Keratinocyte (primary cell): ENCODE measurements at regions not wholly inside any gene's neighbourhood (a gene's known extent, or its start where the extent isn't known, plus 50 kb on each side); places are given as distances from the start of the nearest gene placed in this dataset.

Experiments
- DNase-seq: peaks from one replicate; pipeline ENCODE4 v3.0.0-alpha.2; 2011; ENCODE audit warnings: low read depth, missing footprints, low spot score
- FAIRE-seq: peaks from 2 replicates; lab custom pipeline; 2011; peaks lifted over from hg19 to GRCh38; lab: Jason Lieb, UNC
- H2AFZ ChIP-seq: 2 replicates; pipeline ENCODE4 v1.6.0; 2012; ENCODE audit warnings: low read length, control low read depth, inconsistent platforms; ENCODE audit not compliant: control insufficient read depth
- H3K27ac ChIP-seq: 2 replicates; pipeline ENCODE4 v1.5.1; 2011; ENCODE audit warnings: low read length; ENCODE audit not compliant: control insufficient read depth, insufficient read depth
- H3K27me3 ChIP-seq: 3 replicates; pipeline ENCODE4 v1.6.0; 2011; ENCODE audit warnings: low read length; ENCODE audit not compliant: control insufficient read depth, insufficient read depth; ENCODE audit errors: extremely low read depth
- H3K36me3 ChIP-seq, 2 experiments: 2 replicates in 1 of 2; 3 replicates in 1 of 2; pipeline ENCODE4 v1.5.1; 2011; ENCODE audit warnings: low read length in 2 of 2, mild to moderate bottlenecking in 1 of 2; ENCODE audit not compliant: control insufficient read depth in 2 of 2, insufficient read depth in 2 of 2; ENCODE audit errors: extremely low read depth in 1 of 2
- H3K4me1 ChIP-seq: 3 replicates; pipeline ENCODE4 v1.5.1; 2011; ENCODE audit warnings: low read length; ENCODE audit not compliant: control insufficient read depth, insufficient read depth; ENCODE audit errors: extremely low read depth
- H3K4me2 ChIP-seq: 3 replicates; pipeline ENCODE4 v1.6.0; 2011; ENCODE audit warnings: low read depth, low read length; ENCODE audit not compliant: control insufficient read depth, insufficient read depth; ENCODE audit errors: extremely low read depth
- H3K4me3 ChIP-seq, 3 experiments: fragments of 200-600 bp in 1 of 3; sonication (generic) in 1 of 3; 2 replicates in 2 of 3; 3 replicates in 1 of 3; pipeline ENCODE4 v1.5.1; 2011 to 2016; ENCODE audit warnings: low read length in 3 of 3, mild to moderate bottlenecking in 3 of 3, control low read depth in 2 of 3, inconsistent platforms in 1 of 3, low read depth in 1 of 3, mixed read lengths in 1 of 3, mixed run types in 1 of 3, moderate library complexity in 1 of 3; ENCODE audit not compliant: control insufficient read depth in 2 of 3, insufficient read depth in 2 of 3; ENCODE audit errors: extremely low read depth in 1 of 3
- H3K79me2 ChIP-seq: 2 replicates; pipeline ENCODE4 v1.6.0; 2012; ENCODE audit warnings: low read length; ENCODE audit not compliant: control insufficient read depth, insufficient read depth
- H3K9ac ChIP-seq: 3 replicates; pipeline ENCODE4 v1.6.0; 2011; ENCODE audit warnings: low read length; ENCODE audit not compliant: control insufficient read depth, insufficient read depth; ENCODE audit errors: extremely low read depth
- H3K9me1 ChIP-seq: 3 replicates; pipeline ENCODE4 v1.6.0; 2011; ENCODE audit warnings: low read length; ENCODE audit not compliant: control insufficient read depth, insufficient read depth; ENCODE audit errors: extremely low read depth
- H3K9me3 ChIP-seq: 2 replicates; pipeline ENCODE4 v1.5.1; 2012; ENCODE audit warnings: low read depth, low read length; ENCODE audit not compliant: control insufficient read depth
- H4K20me1 ChIP-seq: 3 replicates; pipeline ENCODE4 v1.6.0; 2011; ENCODE audit warnings: low read length; ENCODE audit not compliant: control insufficient read depth, insufficient read depth; ENCODE audit errors: extremely low read depth
- EZH2 ChIP-seq: IDR thresholded peaks from one replicate; pipeline ENCODE4 v1.6.1; 2012; ENCODE audit warnings: inconsistent platforms, mild to moderate bottlenecking, low read length, moderate library complexity
- dilution Hi-C: fragments of 300-500 bp; cut with MboI; formaldehyde crosslinking; loops from one replicate; pipeline ENCODE4 v1.7.0; 2020; ENCODE audit warnings: low sequenced_read_pairs; ENCODE audit not compliant: extremely low pct_ligation_motif_present
- TF ChIP-seq, protein P1 (sequence below), 3 experiments: IDR thresholded peaks in 1 of 3; conservative IDR thresholded peaks in 1 of 3; optimal IDR thresholded peaks in 1 of 3; 2 replicates in 2 of 3; 3 replicates in 1 of 3; pipeline versions ENCODE3 to v1.5.1; 2011; ENCODE audit warnings: low read length in 3 of 3, mild to moderate bottlenecking in 3 of 3, moderate library complexity in 2 of 3, control low read depth in 1 of 3, inconsistent platforms in 1 of 3; ENCODE audit not compliant: insufficient read depth in 2 of 3; ENCODE audit errors: extremely low read depth in 1 of 3

DNA sequence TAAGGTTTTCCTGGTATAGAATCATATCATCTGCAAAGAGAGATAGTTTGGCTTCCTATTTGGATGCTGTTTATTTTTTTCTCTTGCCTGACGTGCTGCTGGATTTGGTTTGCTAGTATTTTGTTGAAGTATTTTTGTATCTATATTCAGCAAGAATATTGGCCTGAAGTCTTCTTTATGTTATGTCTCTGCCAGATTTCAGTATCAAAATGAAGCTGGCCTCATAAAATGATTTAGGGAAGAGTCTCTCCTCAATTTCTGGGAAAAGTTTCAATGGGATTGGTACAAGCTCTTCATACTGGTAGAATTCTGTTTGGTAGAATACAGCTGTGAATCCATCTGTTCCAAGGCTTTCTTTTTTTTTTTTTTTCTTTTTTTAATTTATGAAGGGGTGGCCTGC, 799.0 kb upstream of the TYRP1 start:
- Histone ChIP-seq H3K9ac (no peak overlapping the region), H3K9me1 (no peaks in the 10 kb centered on the region), H3K27me3 (no peaks in the 10 kb centered on the region), H3K36me3 (no peaks in the 10 kb centered on the region), H3K9me3 (no peaks in the 10 kb centered on the region), H2AFZ (no peak overlapping the region), H3K79me2 (no peaks in the 10 kb centered on the region), H3K4me3 (no peak overlapping the region), H4K20me1 (no peaks in the 10 kb centered on the region), H3K4me1 (no peaks in the 10 kb centered on the region), H3K27ac (no peak overlapping the region), H3K4me2 (no peak overlapping the region)
- FAIRE-seq = no peak
- no peak for TF ChIP-seq EZH2
- TF ChIP-seq, protein P1, sequence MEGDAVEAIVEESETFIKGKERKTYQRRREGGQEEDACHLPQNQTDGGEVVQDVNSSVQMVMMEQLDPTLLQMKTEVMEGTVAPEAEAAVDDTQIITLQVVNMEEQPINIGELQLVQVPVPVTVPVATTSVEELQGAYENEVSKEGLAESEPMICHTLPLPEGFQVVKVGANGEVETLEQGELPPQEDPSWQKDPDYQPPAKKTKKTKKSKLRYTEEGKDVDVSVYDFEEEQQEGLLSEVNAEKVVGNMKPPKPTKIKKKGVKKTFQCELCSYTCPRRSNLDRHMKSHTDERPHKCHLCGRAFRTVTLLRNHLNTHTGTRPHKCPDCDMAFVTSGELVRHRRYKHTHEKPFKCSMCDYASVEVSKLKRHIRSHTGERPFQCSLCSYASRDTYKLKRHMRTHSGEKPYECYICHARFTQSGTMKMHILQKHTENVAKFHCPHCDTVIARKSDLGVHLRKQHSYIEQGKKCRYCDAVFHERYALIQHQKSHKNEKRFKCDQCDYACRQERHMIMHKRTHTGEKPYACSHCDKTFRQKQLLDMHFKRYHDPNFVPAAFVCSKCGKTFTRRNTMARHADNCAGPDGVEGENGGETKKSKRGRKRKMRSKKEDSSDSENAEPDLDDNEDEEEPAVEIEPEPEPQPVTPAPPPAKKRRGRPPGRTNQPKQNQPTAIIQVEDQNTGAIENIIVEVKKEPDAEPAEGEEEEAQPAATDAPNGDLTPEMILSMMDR (optimal IDR thresholded peaks at IDR 0.05 in 1 of 3, IDR thresholded peaks at IDR 0.05 in 1 of 3, conservative IDR thresholded peaks at IDR 0.05 in 1 of 3; ENCODE audit: extremely low read depth in 1 of 3, insufficient read depth in 2 of 3, low read length in 3 of 3) = no peak
- DNase-seq = no peak
- dilution Hi-C loops = no loop called here

DNA sequence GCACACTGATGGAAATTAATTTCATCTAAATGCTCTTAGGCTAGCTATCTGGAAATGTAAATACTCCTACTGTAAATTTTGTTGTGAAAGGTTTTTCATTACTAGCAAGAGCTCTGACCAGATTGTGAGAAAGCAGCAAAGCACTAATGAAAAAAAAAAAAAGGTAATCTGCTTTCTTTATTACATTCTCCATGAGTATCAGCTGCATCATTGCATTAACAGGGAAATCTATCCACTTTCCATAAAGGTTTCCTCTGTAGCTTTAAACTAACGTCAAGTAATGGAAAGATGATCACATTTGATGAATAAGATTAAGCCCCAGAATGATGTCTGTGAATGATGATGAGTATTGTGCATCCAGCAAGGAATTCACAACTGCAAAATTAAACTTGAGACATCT, 790.6 kb upstream of the TYRP1 start:
- H3K79me2 ChIP-seq = no peaks in the 10 kb centered on the region
- no peaks in the 10 kb centered on the region for H3K27me3 ChIP-seq
- H3K4me3 ChIP-seq = no peak overlapping the region
- no peak overlapping the region for H3K9ac ChIP-seq
- no peak overlapping the region for H3K27ac ChIP-seq
- TF ChIP-seq, protein P1 (optimal IDR thresholded peaks at IDR 0.05 in 1 of 3, IDR thresholded peaks at IDR 0.05 in 1 of 3, conservative IDR thresholded peaks at IDR 0.05 in 1 of 3; ENCODE audit: extremely low read depth in 1 of 3, insufficient read depth in 2 of 3, low read length in 3 of 3) = no peak
- TF ChIP-seq EZH2 = no peak
- dilution Hi-C loops = no loop called here
- H3K36me3 ChIP-seq = no peaks in the 10 kb centered on the region
- H2AFZ ChIP-seq = no peak overlapping the region
- H3K9me3 ChIP-seq = no peaks in the 10 kb centered on the region
- no peak for DNase-seq
- no peak for FAIRE-seq
- H3K4me1 ChIP-seq = no peaks in the 10 kb centered on the region
- H3K9me1 ChIP-seq = no peaks in the 10 kb centered on the region
- H3K4me2 ChIP-seq = no peak overlapping the region
- no peaks in the 10 kb centered on the region for H4K20me1 ChIP-seq
